ENCODE measurements at regions not wholly inside any gene's neighbourhood (a gene's known extent, or its start where the extent isn't known, plus 50 kb on each side); places are given as distances from the start of the nearest gene placed in this dataset.

- no peak for DNase-seq (ENCODE audit: low read depth, low spot score)
These were observed 49.8 kb downstream of the PLCE1 start for GRCh38 chr10:94043431-94043990.

- DNase-seq (ENCODE audit: low read depth, low spot score) = no peak
These were observed 52.4 kb downstream of the PLCE1 start for GRCh38 chr10:94046098-94046497.

GRCh38 chr10:94047293-94047692 is 53.6 kb downstream of the PLCE1 start:
- DNase-seq (ENCODE audit: low read depth, low spot score) = no peak

- no peak for DNase-seq (ENCODE audit: low read depth, low spot score)
These were observed 56.2 kb downstream of the PLCE1 start for GRCh38 chr10:94049911-94050310.

- no peak for DNase-seq (ENCODE audit: low read depth, low spot score)
These were observed 58.5 kb downstream of the PLCE1 start for GRCh38 chr10:94052281-94052680.

- no peak for DNase-seq (ENCODE audit: low read depth, low spot score)
These were observed 59.4 kb downstream of the PLCE1 start for GRCh38 chr10:94052866-94053791.

GRCh38 chr10:94059178-94059883 is 65.6 kb downstream of the PLCE1 start:
- no peak for DNase-seq (ENCODE audit: low read depth, low spot score)

GRCh38 chr10:94061026-94061425 is 67.3 kb downstream of the PLCE1 start:
- no peak for DNase-seq (ENCODE audit: low read depth, low spot score)

- no peak for DNase-seq (ENCODE audit: low read depth, low spot score)
These were observed 68.9 kb downstream of the PLCE1 start for GRCh38 chr10:94062611-94063010.

GRCh38 chr10:94065362-94065761 is 71.6 kb downstream of the PLCE1 start:
- no peak for DNase-seq (ENCODE audit: low read depth, low spot score)

GRCh38 chr10:94065787-94066186 is 72.1 kb downstream of the PLCE1 start:
- no peak for DNase-seq (ENCODE audit: low read depth, low spot score)

GRCh38 chr10:94066411-94066810 is 72.7 kb downstream of the PLCE1 start:
- peak; percentile 23 for DNase-seq (ENCODE audit: low read depth, low spot score)

- no peak for DNase-seq (ENCODE audit: low read depth, low spot score)
These were observed 76.2 kb downstream of the PLCE1 start for GRCh38 chr10:94069884-94070283.

- no peak for DNase-seq (ENCODE audit: low read depth, low spot score)
These were observed 80.7 kb downstream of the PLCE1 start for GRCh38 chr10:94074462-94074861.

GRCh38 chr10:94075506-94075905 is 81.8 kb downstream of the PLCE1 start:
- no peak for DNase-seq (ENCODE audit: low read depth, low spot score)

- no peak for DNase-seq (ENCODE audit: low read depth, low spot score)
These were observed 82.7 kb downstream of the PLCE1 start for GRCh38 chr10:94076325-94076841.

GRCh38 chr10:94077042-94077441 is 83.3 kb downstream of the PLCE1 start:
- no peak for DNase-seq (ENCODE audit: low read depth, low spot score)

- DNase-seq (ENCODE audit: low read depth, low spot score) = no peak
These were observed 86.4 kb downstream of the PLCE1 start for GRCh38 chr10:94080108-94080507.

- no peak for DNase-seq (ENCODE audit: low read depth, low spot score)
These were observed 90.0 kb downstream of the PLCE1 start for GRCh38 chr10:94083662-94084265.

- no peak for DNase-seq (ENCODE audit: low read depth, low spot score)
These were observed 90.6 kb downstream of the PLCE1 start for GRCh38 chr10:94084344-94084743.

- no peak for DNase-seq (ENCODE audit: low read depth, low spot score)
These were observed 91.6 kb downstream of the PLCE1 start for GRCh38 chr10:94085288-94085687.
